H9 (cell line): ENCODE measurements at regions not wholly inside any gene's neighbourhood (a gene's known extent, or its start where the extent isn't known, plus 50 kb on each side); places are given as distances from the start of the nearest gene placed in this dataset.
A peak's percentile ranks its signal among the peaks of the same experiment; 100 is the strongest.

Experiments used
- DNase-seq: peaks from one replicate; pipeline ENCODE4 v3.0.0-alpha.2; 2017
- H2AFZ ChIP-seq: one replicate; pipeline ENCODE4 v1.6.1; 2013; ENCODE audit warnings: mild to moderate bottlenecking, low read length, control low read depth, moderate library complexity
- H2AK5ac ChIP-seq: 2 replicates; pipeline ENCODE4 v1.6.1; 2013; ENCODE audit warnings: low read length, control low read depth, mixed read lengths; ENCODE audit not compliant: insufficient read length
- H2BK120ac ChIP-seq: one replicate; pipeline ENCODE4 v1.6.1; 2013; ENCODE audit warnings: low read depth, mild to moderate bottlenecking, low read length, control low read depth, inconsistent platforms; ENCODE audit not compliant: poor library complexity, severe bottlenecking
- H2BK12ac ChIP-seq: 2 replicates; pipeline ENCODE4 v1.6.1; 2013; ENCODE audit warnings: low read length, control low read depth, mixed read lengths, low read depth; ENCODE audit not compliant: insufficient read length
- H2BK15ac ChIP-seq: 2 replicates; pipeline ENCODE4 v1.6.1; 2013; ENCODE audit warnings: low read depth, low read length, control low read depth
- H2BK20ac ChIP-seq: one replicate; pipeline ENCODE4 v1.6.1; 2013; ENCODE audit warnings: low read depth, mild to moderate bottlenecking, low read length, control low read depth, inconsistent platforms; ENCODE audit not compliant: poor library complexity, severe bottlenecking
- H2BK5ac ChIP-seq: 2 replicates; pipeline ENCODE4 v1.6.1; 2013; ENCODE audit warnings: low read length, control low read depth, mixed read lengths; ENCODE audit not compliant: insufficient read length
- H3K14ac ChIP-seq: 2 replicates; pipeline ENCODE4 v1.6.1; 2013; ENCODE audit warnings: low read length, control low read depth; ENCODE audit not compliant: insufficient read depth
- H3K18ac ChIP-seq: 2 replicates; pipeline ENCODE4 v1.6.1; 2013; ENCODE audit warnings: low read depth, mild to moderate bottlenecking, mixed read lengths, low read length, control low read depth; ENCODE audit not compliant: insufficient read length
- H3K23ac ChIP-seq: 2 replicates; pipeline ENCODE4 v1.6.1; 2013; ENCODE audit warnings: low read length, control low read depth, mixed read lengths, low read depth; ENCODE audit not compliant: insufficient read length
- H3K23me2 ChIP-seq: 2 replicates; pipeline ENCODE4 v1.6.1; 2013; ENCODE audit warnings: low read depth, mild to moderate bottlenecking, mixed read lengths, low read length, control low read depth; ENCODE audit not compliant: insufficient read length, poor library complexity, severe bottlenecking
- H3K27ac ChIP-seq: 2 replicates; pipeline ENCODE4 v1.5.1; 2013; ENCODE audit warnings: low read length, control low read depth, mixed read lengths, low read depth; ENCODE audit not compliant: insufficient read length
- H3K27me3 ChIP-seq: 2 replicates; pipeline ENCODE4 v1.6.1; 2013; ENCODE audit warnings: low read length, control low read depth, inconsistent platforms; ENCODE audit not compliant: insufficient read depth
- H3K4ac ChIP-seq: 2 replicates; pipeline ENCODE4 v1.6.1; 2013; ENCODE audit warnings: low read depth, mild to moderate bottlenecking, control low read depth, inconsistent platforms, low read length, moderate library complexity
- H3K4me1 ChIP-seq: 2 replicates; pipeline ENCODE4 v1.6.1; 2013; ENCODE audit warnings: low read length, control low read depth, inconsistent platforms; ENCODE audit not compliant: insufficient read depth
- H3K4me2 ChIP-seq: 2 replicates; pipeline ENCODE4 v1.6.1; 2013; ENCODE audit warnings: low read length, control low read depth, mixed read lengths; ENCODE audit not compliant: insufficient read length, insufficient read depth
- H3K56ac ChIP-seq: 2 replicates; pipeline ENCODE4 v1.6.1; 2013; ENCODE audit warnings: low read depth, mild to moderate bottlenecking, mixed read lengths, low read length, control low read depth; ENCODE audit not compliant: insufficient read length
- H3K79me1 ChIP-seq: 2 replicates; pipeline ENCODE4 v1.6.1; 2013; ENCODE audit warnings: low read depth, mild to moderate bottlenecking, moderate library complexity, low read length, control low read depth, inconsistent platforms; ENCODE audit not compliant: insufficient read depth, poor library complexity, severe bottlenecking
- H3K79me2 ChIP-seq: 2 replicates; pipeline ENCODE4 v1.6.1; 2013; ENCODE audit warnings: low read length, control low read depth, inconsistent platforms; ENCODE audit not compliant: insufficient read depth
- H3K9ac ChIP-seq: 2 replicates; pipeline ENCODE4 v1.6.1; 2013; ENCODE audit warnings: low read length, control low read depth, mixed read lengths; ENCODE audit not compliant: insufficient read length; ENCODE audit errors: extremely low read depth
- H3K9me3 ChIP-seq: one replicate; pipeline ENCODE4 v1.6.1; 2013; ENCODE audit warnings: low read depth, low read length, inconsistent platforms; ENCODE audit not compliant: control insufficient read depth
- H3T11ph ChIP-seq: one replicate; pipeline ENCODE4 v1.6.1; 2013; ENCODE audit warnings: mild to moderate bottlenecking, low read length, control low read depth, inconsistent platforms
- H4K20me1 ChIP-seq: one replicate; pipeline ENCODE4 v1.6.1; 2013; ENCODE audit not compliant: control insufficient read depth, insufficient read length, insufficient read depth
- H4K5ac ChIP-seq: 2 replicates; pipeline ENCODE4 v1.6.1; 2013; ENCODE audit warnings: low read depth, mild to moderate bottlenecking, mixed read lengths, low read length, control low read depth; ENCODE audit not compliant: insufficient read length
- H4K8ac ChIP-seq: replicated peaks from 2 replicates; pipeline ENCODE4 v1.6.1; 2013; ENCODE audit warnings: low read length, control low read depth, mixed read lengths, low read depth; ENCODE audit not compliant: insufficient read length
- H4K91ac ChIP-seq: 2 replicates; pipeline ENCODE4 v1.6.1; 2013; ENCODE audit warnings: low read depth, mild to moderate bottlenecking, moderate library complexity, mixed read lengths, low read length, control low read depth; ENCODE audit not compliant: insufficient read length
- H3K27ac Mint-ChIP-seq, 3 experiments: 2 replicates in 2 of 3; 3 replicates in 1 of 3; pipeline ENCODE4 v1.8.0; 2020 to 2021; ENCODE audit warnings: mixed read lengths in 3 of 3, mild to moderate bottlenecking in 1 of 3, moderate library complexity in 1 of 3
- H3K27me3 Mint-ChIP-seq: 2 replicates; pipeline ENCODE4 v1.8.0; 2021; ENCODE audit warnings: low read depth, mild to moderate bottlenecking, moderate library complexity, mixed read lengths
- H3K36me3 Mint-ChIP-seq, 3 experiments: 2 replicates in 2 of 3; 3 replicates in 1 of 3; pipeline ENCODE4 v1.8.0; 2020 to 2021; ENCODE audit warnings: low read depth in 3 of 3, mixed read lengths in 3 of 3; ENCODE audit not compliant: insufficient read depth in 1 of 3
- H3K4me1 Mint-ChIP-seq, 2 experiments: 2 replicates each; pipeline ENCODE4 v1.8.0; 2020; ENCODE audit warnings: mixed read lengths in 2 of 2
- H3K4me3 Mint-ChIP-seq, 2 experiments: 2 replicates in 1 of 2; 3 replicates in 1 of 2; pipeline ENCODE4 v1.8.0; 2020 to 2021; ENCODE audit warnings: mild to moderate bottlenecking in 2 of 2, mixed read lengths in 2 of 2, moderate library complexity in 1 of 2
- H3K9me3 Mint-ChIP-seq, 2 experiments: 2 replicates in 1 of 2; 3 replicates in 1 of 2; pipeline ENCODE4 v1.8.0; 2020; ENCODE audit warnings: mild to moderate bottlenecking in 2 of 2, mixed read lengths in 2 of 2, moderate library complexity in 1 of 2
- WGBS: extraction: QIAGEN DNeasy Blood & Tissue Kit; methylation state at CpG from one replicate; pipeline ENCODE4 v1.1.7; 2013; ENCODE audit warnings: missing lambda C conversion rate, low lambda C conversion rate, mixed read lengths; ENCODE audit not compliant: insufficient read length; ENCODE audit errors: extremely low coverage; 5-methylcytosine and 5-hydroxymethylcytosine counted together
- TF ChIP-seq, protein P1 (sequence below): fragments of 200-600 bp; sonication (generic); conservative IDR thresholded peaks from 3 replicates; pipeline ENCODE4 v1.8.0; 2021; ENCODE audit warnings: antibody characterized with exemption, mild to moderate bottlenecking

DNA sequence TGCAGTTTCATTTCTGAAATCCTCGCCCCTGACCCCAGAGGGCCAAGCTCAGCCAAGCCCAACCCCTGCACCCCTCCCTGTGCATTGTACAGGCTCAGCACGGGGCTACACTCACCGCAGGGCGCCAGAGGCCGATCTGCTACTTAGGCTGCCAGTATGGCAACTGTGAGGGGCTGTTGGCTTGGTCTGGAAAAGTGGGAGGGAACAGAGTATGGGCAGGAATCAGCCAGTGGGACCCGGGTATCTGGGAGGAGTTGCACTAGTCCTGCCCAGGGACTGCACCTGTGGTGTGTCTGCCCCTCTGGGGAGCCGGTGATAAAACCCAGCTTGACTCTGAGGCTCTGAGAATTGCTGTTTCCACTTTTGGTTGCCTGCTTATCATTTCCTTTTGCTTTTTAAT lies 167.4 kb upstream of the KIF2A start:
- Histone ChIP-seq H3K4me1 (no peaks in the 10 kb centered on the region; the same call in 1 of the 2 replicates), H3K9me3 (no peaks in the 10 kb centered on the region), H3K79me2 (no peaks in the 10 kb centered on the region), H4K91ac (no peak overlapping the region), H2BK12ac (no peak overlapping the region), H2BK5ac (no peak overlapping the region), H4K8ac (no peak overlapping the region), H3K14ac (no peak overlapping the region), H2AFZ (no peak overlapping the region), H3T11ph (no peak overlapping the region), H3K4ac (no peak overlapping the region), H3K9ac (no peak overlapping the region), H3K27ac (no peak overlapping the region), H2BK15ac (no peak overlapping the region), H3K23me2 (no peaks in the 10 kb centered on the region), H3K79me1 (no peaks in the 10 kb centered on the region), H2BK20ac (no peak overlapping the region), H3K23ac (no peak overlapping the region), H4K5ac (no peak overlapping the region), H3K4me2 (no peak overlapping the region), H2AK5ac (no peak overlapping the region), H2BK120ac (no peak overlapping the region), H3K56ac (no peak overlapping the region), H4K20me1 (no peaks in the 10 kb centered on the region), H3K27me3 (no peaks in the 10 kb centered on the region), H3K18ac (no peak overlapping the region)
- no peak overlapping the region for H3K4me3 Mint-ChIP-seq
- WGBS = no CpG with 5 or more reads among the region's 7 CpGs
- H3K27ac Mint-ChIP-seq = no peak overlapping the region; a peak in 2 of 7 replicates
- peak; percentile 80 for DNase-seq
- H3K36me3 Mint-ChIP-seq = no peaks in the 10 kb centered on the region; a peak in 2 of 7 replicates
- peaks cover 3 to 4% of the 10 kb centered on the region in 2 experiments; a peak in 3 of 5 replicates for H3K9me3 Mint-ChIP-seq
- TF ChIP-seq, protein P1, sequence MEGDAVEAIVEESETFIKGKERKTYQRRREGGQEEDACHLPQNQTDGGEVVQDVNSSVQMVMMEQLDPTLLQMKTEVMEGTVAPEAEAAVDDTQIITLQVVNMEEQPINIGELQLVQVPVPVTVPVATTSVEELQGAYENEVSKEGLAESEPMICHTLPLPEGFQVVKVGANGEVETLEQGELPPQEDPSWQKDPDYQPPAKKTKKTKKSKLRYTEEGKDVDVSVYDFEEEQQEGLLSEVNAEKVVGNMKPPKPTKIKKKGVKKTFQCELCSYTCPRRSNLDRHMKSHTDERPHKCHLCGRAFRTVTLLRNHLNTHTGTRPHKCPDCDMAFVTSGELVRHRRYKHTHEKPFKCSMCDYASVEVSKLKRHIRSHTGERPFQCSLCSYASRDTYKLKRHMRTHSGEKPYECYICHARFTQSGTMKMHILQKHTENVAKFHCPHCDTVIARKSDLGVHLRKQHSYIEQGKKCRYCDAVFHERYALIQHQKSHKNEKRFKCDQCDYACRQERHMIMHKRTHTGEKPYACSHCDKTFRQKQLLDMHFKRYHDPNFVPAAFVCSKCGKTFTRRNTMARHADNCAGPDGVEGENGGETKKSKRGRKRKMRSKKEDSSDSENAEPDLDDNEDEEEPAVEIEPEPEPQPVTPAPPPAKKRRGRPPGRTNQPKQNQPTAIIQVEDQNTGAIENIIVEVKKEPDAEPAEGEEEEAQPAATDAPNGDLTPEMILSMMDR = no peak
- H3K4me1 Mint-ChIP-seq = peaks cover 41 to 47% of the 10 kb centered on the region in 2 experiments
- H3K27me3 Mint-ChIP-seq = peaks cover 2% of the 10 kb centered on the region; the same call in 1 of the 2 replicates
